Astrocyte (in vitro differentiated cells and primary cell): ENCODE measurements at regions not wholly inside any gene's neighbourhood (a gene's known extent, or its start where the extent isn't known, plus 50 kb on each side); places are given as distances from the start of the nearest gene placed in this dataset.

ENCODE experiments used
- CTCF ChIP-seq: IDR thresholded peaks from 2 replicates; pipeline ENCODE4 v1.5.1; 2011; ENCODE audit warnings: low read depth, mild to moderate bottlenecking, inconsistent platforms, low read length, moderate library complexity; ENCODE audit not compliant: insufficient read depth
- EZH2 ChIP-seq: IDR thresholded peaks from 2 replicates; pipeline ENCODE4 v1.6.1; 2012; ENCODE audit warnings: mild to moderate bottlenecking, low read length, inconsistent platforms; ENCODE audit not compliant: insufficient read depth

GRCh38 chr11:130561441-130561881 lies 113.0 kb downstream of the ADAMTS15 start:
- no peak for TF ChIP-seq CTCF
- TF ChIP-seq EZH2, result no peak
